OCI-LY1 (cell line): ENCODE measurements at regions not wholly inside any gene's neighbourhood (a gene's known extent, or its start where the extent isn't known, plus 50 kb on each side); places are given as distances from the start of the nearest gene placed in this dataset.

ENCODE experiments used
- H2AFZ ChIP-seq: fragments of 200-600 bp; sonication (generic), shearing (Covaris generic); 2 replicates; pipeline ENCODE4 v1.6.0; 2014; ENCODE audit warnings: antibody characterized with exemption, mild to moderate bottlenecking, low read length
- H3F3A ChIP-seq: fragments of 200-600 bp; sonication (generic), shearing (Covaris generic); 2 replicates; pipeline ENCODE4 v1.6.0; 2014; ENCODE audit warnings: mild to moderate bottlenecking, antibody characterized with exemption, low read length, moderate library complexity; ENCODE audit not compliant: insufficient read depth
- H3K27ac ChIP-seq: fragments of 200-600 bp; sonication (generic); 2 replicates; pipeline ENCODE4 v1.5.1; 2014; ENCODE audit warnings: low read length, mixed run types, mild to moderate bottlenecking, low read depth; ENCODE audit not compliant: poor library complexity, severe bottlenecking
- H3K27me3 ChIP-seq: fragments of 200-600 bp; sonication (generic); 2 replicates; pipeline ENCODE4 v1.6.0; 2014; ENCODE audit warnings: antibody characterized with exemption, mild to moderate bottlenecking, low read length, moderate library complexity; ENCODE audit not compliant: insufficient read depth
- H3K36me3 ChIP-seq: fragments of 200-600 bp; sonication (generic); 2 replicates; pipeline ENCODE4 v1.6.1; 2014; ENCODE audit warnings: mild to moderate bottlenecking, antibody characterized with exemption, low read length, moderate library complexity, mixed read lengths; ENCODE audit not compliant: insufficient read depth
- H3K4me1 ChIP-seq: fragments of 200-600 bp; sonication (generic); 2 replicates; pipeline ENCODE4 v1.5.1; 2014; ENCODE audit warnings: mild to moderate bottlenecking, low read length, moderate library complexity; ENCODE audit not compliant: insufficient read depth, severe bottlenecking
- H3K4me2 ChIP-seq: fragments of 200-600 bp; sonication (generic), shearing (Covaris generic); 2 replicates; pipeline ENCODE4 v1.6.1; 2014; ENCODE audit warnings: low read length
- H3K4me3 ChIP-seq: fragments of 200-600 bp; sonication (generic); 2 replicates; pipeline ENCODE4 v1.5.1; 2014; ENCODE audit warnings: low read length, low read depth, mild to moderate bottlenecking, mixed read lengths; ENCODE audit not compliant: poor library complexity, severe bottlenecking
- H3K79me2 ChIP-seq: fragments of 200-600 bp; shearing (Covaris generic); 2 replicates; pipeline ENCODE4 v1.6.1; 2016; ENCODE audit warnings: mixed run types, low read length, mixed read lengths; ENCODE audit not compliant: insufficient read depth
- H3K9ac ChIP-seq: fragments of 200-600 bp; sonication (generic), shearing (Covaris generic); 2 replicates; pipeline ENCODE4 v1.6.1; 2014; ENCODE audit warnings: mild to moderate bottlenecking, low read length, mixed read lengths
- H3K9me2 ChIP-seq: fragments of 200-600 bp; sonication (generic), shearing (Covaris generic); 2 replicates; pipeline ENCODE4 v1.6.1; 2014; ENCODE audit warnings: low read depth, mild to moderate bottlenecking, low read length, mixed read lengths
- H3K9me3 ChIP-seq: fragments of 200-600 bp; shearing (Covaris generic); 2 replicates; pipeline ENCODE4 v1.6.1; 2014; ENCODE audit warnings: low read length, mixed read lengths
- H4K20me1 ChIP-seq: fragments of 200-600 bp; sonication (generic), shearing (Covaris generic); 2 replicates; pipeline ENCODE4 v1.6.0; 2016; ENCODE audit warnings: mild to moderate bottlenecking, low read length; ENCODE audit not compliant: insufficient read depth
- EZH2 ChIP-seq: fragments of 200-600 bp; sonication (generic), shearing (Covaris generic); IDR thresholded peaks from 2 replicates; pipeline ENCODE4 v1.8.0; 2017; ENCODE audit warnings: borderline replicate concordance, mixed run types, mild to moderate bottlenecking, antibody characterized with exemption, low read length, moderate library complexity, mixed read lengths
- TF ChIP-seq, protein P1 (sequence below): fragments of 200-600 bp; sonication (generic), shearing (Covaris generic); IDR thresholded peaks from 2 replicates; pipeline ENCODE4 v1.5.1; 2017; ENCODE audit warnings: mild to moderate bottlenecking, antibody characterized with exemption, low read length, moderate library complexity, mixed read lengths

DNA sequence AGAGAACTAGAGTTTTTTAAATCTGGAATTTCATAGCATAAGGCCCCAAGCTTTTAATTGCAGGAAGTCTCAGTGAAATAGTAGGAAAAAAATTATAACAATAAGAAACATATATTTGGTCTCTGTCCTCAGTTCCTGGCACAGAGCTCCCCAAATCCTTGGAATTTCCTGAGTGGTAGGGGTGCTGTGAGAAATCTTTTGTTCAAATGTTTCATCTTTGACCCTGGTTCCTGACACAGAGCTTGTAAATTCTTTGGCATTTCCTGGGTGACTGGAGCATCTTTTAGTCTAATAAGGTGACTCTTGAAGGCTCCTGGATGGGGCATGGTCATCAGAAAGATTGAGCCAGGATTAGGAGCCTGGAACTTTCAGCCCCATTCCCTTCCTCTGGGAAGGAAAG, 225.7 kb upstream of the AJAP1 start:
- Histone ChIP-seq H3K4me2 (no peak overlapping the region), H3K9me3 (no peaks in the 10 kb centered on the region), H3F3A (no peaks in the 10 kb centered on the region), H3K9ac (no peak overlapping the region), H3K4me1 (no peaks in the 10 kb centered on the region), H3K79me2 (no peaks in the 10 kb centered on the region), H3K4me3 (no peak overlapping the region), H3K27me3 (no peaks in the 10 kb centered on the region; the same call in 1 of the 2 replicates), H3K9me2 (no peaks in the 10 kb centered on the region), H3K27ac (no peak overlapping the region), H2AFZ (no peak overlapping the region), H4K20me1 (no peaks in the 10 kb centered on the region), H3K36me3 (no peaks in the 10 kb centered on the region)
- no peak for TF ChIP-seq EZH2

DNA sequence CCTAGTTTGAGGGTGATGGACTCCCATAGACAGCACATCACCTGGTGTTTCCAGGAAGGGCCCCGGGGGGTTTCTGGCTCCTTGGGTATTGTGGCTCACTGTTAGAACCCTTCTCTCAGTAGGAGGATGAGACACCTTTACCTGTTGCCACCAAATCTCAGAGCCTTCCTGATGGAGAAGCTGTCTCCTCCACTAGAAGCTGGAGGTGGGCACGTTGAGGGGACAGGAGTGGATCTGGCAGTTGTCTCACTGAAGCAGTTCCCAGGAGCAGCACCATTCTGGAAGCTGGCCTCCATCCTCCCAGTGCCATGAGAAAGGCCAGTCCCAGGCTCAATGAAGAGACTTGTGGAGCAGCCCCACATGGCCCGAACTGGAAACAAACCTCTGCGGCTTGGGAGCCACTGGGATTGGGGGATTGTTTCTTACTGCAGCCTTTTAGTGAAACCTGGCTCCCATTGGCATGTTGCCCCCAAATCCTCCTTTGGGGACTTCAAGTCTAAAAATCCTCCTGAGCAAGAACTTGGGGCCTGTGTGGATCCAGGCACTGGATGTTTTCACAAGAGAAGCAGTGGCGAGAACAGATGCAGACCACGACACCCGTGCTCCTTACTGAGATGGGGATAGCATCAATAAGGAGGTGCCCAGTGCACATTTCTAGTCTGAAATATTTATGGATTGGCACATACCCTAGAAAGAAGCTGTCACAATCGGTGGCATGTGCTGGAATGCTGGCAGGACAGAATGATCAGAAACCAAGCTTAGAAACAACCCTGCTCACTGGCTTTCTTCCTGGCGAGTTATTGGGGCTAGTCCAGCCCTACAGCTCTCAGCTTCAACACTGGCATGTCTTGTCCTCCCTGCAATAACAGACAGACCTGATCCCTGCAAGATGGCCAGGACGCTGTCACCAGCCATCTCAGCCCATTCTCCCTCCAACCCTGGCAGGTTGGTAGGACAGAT, 223.7 kb upstream of the AJAP1 start:
- no peaks in the 10 kb centered on the region for H3K9me2 ChIP-seq
- H3K9me3 ChIP-seq: no peaks in the 10 kb centered on the region
- H3K4me3 ChIP-seq: no peak overlapping the region
- H3K27me3 ChIP-seq: no peaks in the 10 kb centered on the region; the same call in 1 of the 2 replicates
- H3K36me3 ChIP-seq: no peaks in the 10 kb centered on the region
- H3K79me2 ChIP-seq: no peaks in the 10 kb centered on the region
- H3K9ac ChIP-seq: no peak overlapping the region
- H2AFZ ChIP-seq: no peak overlapping the region
- TF ChIP-seq EZH2: no peak
- TF ChIP-seq, protein P1, sequence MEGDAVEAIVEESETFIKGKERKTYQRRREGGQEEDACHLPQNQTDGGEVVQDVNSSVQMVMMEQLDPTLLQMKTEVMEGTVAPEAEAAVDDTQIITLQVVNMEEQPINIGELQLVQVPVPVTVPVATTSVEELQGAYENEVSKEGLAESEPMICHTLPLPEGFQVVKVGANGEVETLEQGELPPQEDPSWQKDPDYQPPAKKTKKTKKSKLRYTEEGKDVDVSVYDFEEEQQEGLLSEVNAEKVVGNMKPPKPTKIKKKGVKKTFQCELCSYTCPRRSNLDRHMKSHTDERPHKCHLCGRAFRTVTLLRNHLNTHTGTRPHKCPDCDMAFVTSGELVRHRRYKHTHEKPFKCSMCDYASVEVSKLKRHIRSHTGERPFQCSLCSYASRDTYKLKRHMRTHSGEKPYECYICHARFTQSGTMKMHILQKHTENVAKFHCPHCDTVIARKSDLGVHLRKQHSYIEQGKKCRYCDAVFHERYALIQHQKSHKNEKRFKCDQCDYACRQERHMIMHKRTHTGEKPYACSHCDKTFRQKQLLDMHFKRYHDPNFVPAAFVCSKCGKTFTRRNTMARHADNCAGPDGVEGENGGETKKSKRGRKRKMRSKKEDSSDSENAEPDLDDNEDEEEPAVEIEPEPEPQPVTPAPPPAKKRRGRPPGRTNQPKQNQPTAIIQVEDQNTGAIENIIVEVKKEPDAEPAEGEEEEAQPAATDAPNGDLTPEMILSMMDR: no peak
- no peak overlapping the region for H3K27ac ChIP-seq
- no peak overlapping the region for H3K4me2 ChIP-seq
- no peaks in the 10 kb centered on the region for H3F3A ChIP-seq
- H3K4me1 ChIP-seq: no peaks in the 10 kb centered on the region
- no peaks in the 10 kb centered on the region for H4K20me1 ChIP-seq

DNA sequence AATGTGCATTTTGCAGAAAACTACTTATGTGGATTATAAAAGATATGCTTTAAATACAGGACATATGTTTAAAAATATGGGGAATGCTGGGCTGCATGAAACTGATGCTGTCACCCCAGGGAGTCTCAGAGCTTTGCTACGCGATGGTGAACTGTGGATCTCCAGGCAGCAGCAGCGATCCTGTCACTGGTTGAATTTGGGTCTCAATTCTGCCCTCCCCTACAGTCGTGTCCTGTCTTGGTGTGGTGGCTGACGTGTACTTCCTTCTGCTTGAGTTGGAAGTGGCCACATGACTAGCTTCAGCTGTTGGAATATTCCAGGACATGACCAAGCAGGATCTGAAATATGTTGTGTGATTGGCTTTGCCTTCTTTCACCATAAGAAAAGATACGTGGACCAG, 222.9 kb upstream of the AJAP1 start:
- H3K79me2 ChIP-seq: no peaks in the 10 kb centered on the region

More for the DNA sequence above, 222.9 kb upstream of the AJAP1 start:
- H3K36me3 ChIP-seq: no peaks in the 10 kb centered on the region
- no peak overlapping the region for H3K9ac ChIP-seq
- H3K27ac ChIP-seq: no peak overlapping the region
- no peak overlapping the region for H3K4me3 ChIP-seq
- no peak overlapping the region for H3K4me2 ChIP-seq
- H3K9me3 ChIP-seq: no peaks in the 10 kb centered on the region
- H2AFZ ChIP-seq: no peak overlapping the region
- no peaks in the 10 kb centered on the region; the same call in 1 of the 2 replicates for H3K27me3 ChIP-seq
- H4K20me1 ChIP-seq: no peaks in the 10 kb centered on the region
- no peaks in the 10 kb centered on the region for H3K4me1 ChIP-seq
- H3K9me2 ChIP-seq: no peaks in the 10 kb centered on the region
- no peaks in the 10 kb centered on the region for H3F3A ChIP-seq
- no peak for TF ChIP-seq EZH2
- TF ChIP-seq, protein P1: no peak
